H9 (cell line): ENCODE measurements at regions not wholly inside any gene's neighbourhood (a gene's known extent, or its start where the extent isn't known, plus 50 kb on each side); places are given as distances from the start of the nearest gene placed in this dataset.

Experiments
- DNase-seq: peaks from one replicate; pipeline ENCODE4 v3.0.0-alpha.2; 2017
- H2AFZ ChIP-seq: one replicate; pipeline ENCODE4 v1.6.1; 2013; ENCODE audit warnings: mild to moderate bottlenecking, low read length, control low read depth, moderate library complexity
- H2AK5ac ChIP-seq: 2 replicates; pipeline ENCODE4 v1.6.1; 2013; ENCODE audit warnings: low read length, control low read depth, mixed read lengths; ENCODE audit not compliant: insufficient read length
- H2BK120ac ChIP-seq: one replicate; pipeline ENCODE4 v1.6.1; 2013; ENCODE audit warnings: low read depth, mild to moderate bottlenecking, low read length, control low read depth, inconsistent platforms; ENCODE audit not compliant: poor library complexity, severe bottlenecking
- H2BK12ac ChIP-seq: 2 replicates; pipeline ENCODE4 v1.6.1; 2013; ENCODE audit warnings: low read length, control low read depth, mixed read lengths, low read depth; ENCODE audit not compliant: insufficient read length
- H2BK15ac ChIP-seq: 2 replicates; pipeline ENCODE4 v1.6.1; 2013; ENCODE audit warnings: low read depth, low read length, control low read depth
- H2BK20ac ChIP-seq: one replicate; pipeline ENCODE4 v1.6.1; 2013; ENCODE audit warnings: low read depth, mild to moderate bottlenecking, low read length, control low read depth, inconsistent platforms; ENCODE audit not compliant: poor library complexity, severe bottlenecking
- H2BK5ac ChIP-seq: 2 replicates; pipeline ENCODE4 v1.6.1; 2013; ENCODE audit warnings: low read length, control low read depth, mixed read lengths; ENCODE audit not compliant: insufficient read length
- H3K14ac ChIP-seq: 2 replicates; pipeline ENCODE4 v1.6.1; 2013; ENCODE audit warnings: low read length, control low read depth; ENCODE audit not compliant: insufficient read depth
- H3K18ac ChIP-seq: 2 replicates; pipeline ENCODE4 v1.6.1; 2013; ENCODE audit warnings: low read depth, mild to moderate bottlenecking, mixed read lengths, low read length, control low read depth; ENCODE audit not compliant: insufficient read length
- H3K23ac ChIP-seq: 2 replicates; pipeline ENCODE4 v1.6.1; 2013; ENCODE audit warnings: low read length, control low read depth, mixed read lengths, low read depth; ENCODE audit not compliant: insufficient read length
- H3K23me2 ChIP-seq: 2 replicates; pipeline ENCODE4 v1.6.1; 2013; ENCODE audit warnings: low read depth, mild to moderate bottlenecking, mixed read lengths, low read length, control low read depth; ENCODE audit not compliant: insufficient read length, poor library complexity, severe bottlenecking
- H3K27ac ChIP-seq: 2 replicates; pipeline ENCODE4 v1.5.1; 2013; ENCODE audit warnings: low read length, control low read depth, mixed read lengths, low read depth; ENCODE audit not compliant: insufficient read length
- H3K27me3 ChIP-seq: 2 replicates; pipeline ENCODE4 v1.6.1; 2013; ENCODE audit warnings: low read length, control low read depth, inconsistent platforms; ENCODE audit not compliant: insufficient read depth
- H3K4ac ChIP-seq: 2 replicates; pipeline ENCODE4 v1.6.1; 2013; ENCODE audit warnings: low read depth, mild to moderate bottlenecking, control low read depth, inconsistent platforms, low read length, moderate library complexity
- H3K4me1 ChIP-seq: 2 replicates; pipeline ENCODE4 v1.6.1; 2013; ENCODE audit warnings: low read length, control low read depth, inconsistent platforms; ENCODE audit not compliant: insufficient read depth
- H3K4me2 ChIP-seq: 2 replicates; pipeline ENCODE4 v1.6.1; 2013; ENCODE audit warnings: low read length, control low read depth, mixed read lengths; ENCODE audit not compliant: insufficient read length, insufficient read depth
- H3K56ac ChIP-seq: 2 replicates; pipeline ENCODE4 v1.6.1; 2013; ENCODE audit warnings: low read depth, mild to moderate bottlenecking, mixed read lengths, low read length, control low read depth; ENCODE audit not compliant: insufficient read length
- H3K79me1 ChIP-seq: 2 replicates; pipeline ENCODE4 v1.6.1; 2013; ENCODE audit warnings: low read depth, mild to moderate bottlenecking, moderate library complexity, low read length, control low read depth, inconsistent platforms; ENCODE audit not compliant: insufficient read depth, poor library complexity, severe bottlenecking
- H3K79me2 ChIP-seq: 2 replicates; pipeline ENCODE4 v1.6.1; 2013; ENCODE audit warnings: low read length, control low read depth, inconsistent platforms; ENCODE audit not compliant: insufficient read depth
- H3K9ac ChIP-seq: 2 replicates; pipeline ENCODE4 v1.6.1; 2013; ENCODE audit warnings: low read length, control low read depth, mixed read lengths; ENCODE audit not compliant: insufficient read length; ENCODE audit errors: extremely low read depth
- H3K9me3 ChIP-seq: one replicate; pipeline ENCODE4 v1.6.1; 2013; ENCODE audit warnings: low read depth, low read length, inconsistent platforms; ENCODE audit not compliant: control insufficient read depth
- H3T11ph ChIP-seq: one replicate; pipeline ENCODE4 v1.6.1; 2013; ENCODE audit warnings: mild to moderate bottlenecking, low read length, control low read depth, inconsistent platforms
- H4K20me1 ChIP-seq: one replicate; pipeline ENCODE4 v1.6.1; 2013; ENCODE audit not compliant: control insufficient read depth, insufficient read length, insufficient read depth
- H4K5ac ChIP-seq: 2 replicates; pipeline ENCODE4 v1.6.1; 2013; ENCODE audit warnings: low read depth, mild to moderate bottlenecking, mixed read lengths, low read length, control low read depth; ENCODE audit not compliant: insufficient read length
- H4K8ac ChIP-seq: replicated peaks from 2 replicates; pipeline ENCODE4 v1.6.1; 2013; ENCODE audit warnings: low read length, control low read depth, mixed read lengths, low read depth; ENCODE audit not compliant: insufficient read length
- H4K91ac ChIP-seq: 2 replicates; pipeline ENCODE4 v1.6.1; 2013; ENCODE audit warnings: low read depth, mild to moderate bottlenecking, moderate library complexity, mixed read lengths, low read length, control low read depth; ENCODE audit not compliant: insufficient read length
- H3K27ac Mint-ChIP-seq, 3 experiments: 2 replicates in 2 of 3; 3 replicates in 1 of 3; pipeline ENCODE4 v1.8.0; 2020 to 2021; ENCODE audit warnings: mixed read lengths in 3 of 3, mild to moderate bottlenecking in 1 of 3, moderate library complexity in 1 of 3
- H3K27me3 Mint-ChIP-seq: 2 replicates; pipeline ENCODE4 v1.8.0; 2021; ENCODE audit warnings: low read depth, mild to moderate bottlenecking, moderate library complexity, mixed read lengths
- H3K36me3 Mint-ChIP-seq, 3 experiments: 2 replicates in 2 of 3; 3 replicates in 1 of 3; pipeline ENCODE4 v1.8.0; 2020 to 2021; ENCODE audit warnings: low read depth in 3 of 3, mixed read lengths in 3 of 3; ENCODE audit not compliant: insufficient read depth in 1 of 3
- H3K4me1 Mint-ChIP-seq, 2 experiments: 2 replicates each; pipeline ENCODE4 v1.8.0; 2020; ENCODE audit warnings: mixed read lengths in 2 of 2
- H3K4me3 Mint-ChIP-seq, 2 experiments: 2 replicates in 1 of 2; 3 replicates in 1 of 2; pipeline ENCODE4 v1.8.0; 2020 to 2021; ENCODE audit warnings: mild to moderate bottlenecking in 2 of 2, mixed read lengths in 2 of 2, moderate library complexity in 1 of 2
- H3K9me3 Mint-ChIP-seq, 2 experiments: 2 replicates in 1 of 2; 3 replicates in 1 of 2; pipeline ENCODE4 v1.8.0; 2020; ENCODE audit warnings: mild to moderate bottlenecking in 2 of 2, mixed read lengths in 2 of 2, moderate library complexity in 1 of 2
- WGBS: extraction: QIAGEN DNeasy Blood & Tissue Kit; methylation state at CpG from one replicate; pipeline ENCODE4 v1.1.7; 2013; ENCODE audit warnings: missing lambda C conversion rate, low lambda C conversion rate, mixed read lengths; ENCODE audit not compliant: insufficient read length; ENCODE audit errors: extremely low coverage; 5-methylcytosine and 5-hydroxymethylcytosine counted together
- TF ChIP-seq, protein P1 (sequence below): fragments of 200-600 bp; sonication (generic); conservative IDR thresholded peaks from 3 replicates; pipeline ENCODE4 v1.8.0; 2021; ENCODE audit warnings: antibody characterized with exemption, mild to moderate bottlenecking

DNA sequence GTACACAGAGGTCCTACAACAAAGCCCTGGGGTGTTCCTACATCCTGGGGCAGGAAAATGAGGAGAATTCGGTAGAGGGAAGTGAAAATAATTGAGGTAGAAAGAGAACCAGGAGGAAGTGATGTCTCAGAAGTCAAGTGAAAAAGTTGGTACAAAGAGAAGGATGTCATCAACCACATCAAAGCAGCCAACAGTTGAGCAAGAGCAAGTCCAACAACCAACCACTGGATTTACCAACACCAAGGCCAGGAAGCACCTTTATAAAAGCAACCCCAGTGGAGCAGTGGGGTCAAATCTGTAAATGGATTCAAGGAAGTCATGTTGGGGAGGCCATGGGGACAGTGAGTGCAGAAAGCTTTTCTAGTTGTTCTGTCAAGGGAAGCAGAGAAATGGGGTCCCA is 360.4 kb downstream of the ZNF516 start:
- H2BK120ac ChIP-seq = no peak overlapping the region
- DNase-seq = no peak
- H4K5ac ChIP-seq = no peak overlapping the region
- H4K91ac ChIP-seq = no peak overlapping the region
- H3K56ac ChIP-seq = no peak overlapping the region
- no peaks in the 10 kb centered on the region for H4K20me1 ChIP-seq
- H3K23ac ChIP-seq = no peak overlapping the region
- H2BK5ac ChIP-seq = no peak overlapping the region
- H2BK20ac ChIP-seq = no peak overlapping the region
- TF ChIP-seq, protein P1, sequence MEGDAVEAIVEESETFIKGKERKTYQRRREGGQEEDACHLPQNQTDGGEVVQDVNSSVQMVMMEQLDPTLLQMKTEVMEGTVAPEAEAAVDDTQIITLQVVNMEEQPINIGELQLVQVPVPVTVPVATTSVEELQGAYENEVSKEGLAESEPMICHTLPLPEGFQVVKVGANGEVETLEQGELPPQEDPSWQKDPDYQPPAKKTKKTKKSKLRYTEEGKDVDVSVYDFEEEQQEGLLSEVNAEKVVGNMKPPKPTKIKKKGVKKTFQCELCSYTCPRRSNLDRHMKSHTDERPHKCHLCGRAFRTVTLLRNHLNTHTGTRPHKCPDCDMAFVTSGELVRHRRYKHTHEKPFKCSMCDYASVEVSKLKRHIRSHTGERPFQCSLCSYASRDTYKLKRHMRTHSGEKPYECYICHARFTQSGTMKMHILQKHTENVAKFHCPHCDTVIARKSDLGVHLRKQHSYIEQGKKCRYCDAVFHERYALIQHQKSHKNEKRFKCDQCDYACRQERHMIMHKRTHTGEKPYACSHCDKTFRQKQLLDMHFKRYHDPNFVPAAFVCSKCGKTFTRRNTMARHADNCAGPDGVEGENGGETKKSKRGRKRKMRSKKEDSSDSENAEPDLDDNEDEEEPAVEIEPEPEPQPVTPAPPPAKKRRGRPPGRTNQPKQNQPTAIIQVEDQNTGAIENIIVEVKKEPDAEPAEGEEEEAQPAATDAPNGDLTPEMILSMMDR = no peak
- no peaks in the 10 kb centered on the region for H3K79me1 ChIP-seq
- H3K4me1 Mint-ChIP-seq = no peaks in the 10 kb centered on the region
- no peaks in the 10 kb centered on the region for H3K9me3 ChIP-seq
- no peak overlapping the region for H3K27ac ChIP-seq
- H4K8ac ChIP-seq = no peak overlapping the region
- H2BK12ac ChIP-seq = no peak overlapping the region
- H3T11ph ChIP-seq = no peak overlapping the region
- H3K9me3 Mint-ChIP-seq = peaks cover 6 to 13% of the 10 kb centered on the region in 2 experiments; a peak in 4 of 5 replicates
- no peaks in the 10 kb centered on the region for H3K27me3 ChIP-seq
- no peaks in the 10 kb centered on the region for H3K4me1 ChIP-seq
- H3K79me2 ChIP-seq = no peaks in the 10 kb centered on the region
- no peak overlapping the region for H3K27ac Mint-ChIP-seq
- no peak overlapping the region for H2AK5ac ChIP-seq
- H2BK15ac ChIP-seq = no peak overlapping the region
- no peak overlapping the region for H3K14ac ChIP-seq
- no peak overlapping the region for H3K4me2 ChIP-seq
- H3K36me3 Mint-ChIP-seq = peaks cover 0 to 2% (median 0%) of the 10 kb centered on the region in 3 experiments; a peak in 2 of 7 replicates
- H3K9ac ChIP-seq = no peak overlapping the region
- no peak overlapping the region for H3K4me3 Mint-ChIP-seq
- no CpG with 5 or more reads among the region's 1 CpG for WGBS
- no peak overlapping the region for H3K4ac ChIP-seq
- H3K18ac ChIP-seq = no peak overlapping the region
- H2AFZ ChIP-seq = no peak overlapping the region
- H3K27me3 Mint-ChIP-seq = no peaks in the 10 kb centered on the region; the same call in 1 of the 2 replicates
- no peaks in the 10 kb centered on the region for H3K23me2 ChIP-seq
